Posterior cingulate gyrus (tissue), 11 donors: ENCODE measurements at regions not wholly inside any gene's neighbourhood (a gene's known extent, or its start where the extent isn't known, plus 50 kb on each side); places are given as distances from the start of the nearest gene placed in this dataset.
"Not testable (repeated sequence)": the region's sequence is repeated elsewhere in the genome, so short reads cannot be mapped to it uniquely, and the experiment has no call there.

Source experiments
- DNase-seq, 10 donors: peaks; one replicate each; pipeline versions ENCODE4 v3.0.0 to v3.0.0-alpha.2; 2020 to 2021; ENCODE audit warnings: mixed read lengths in 3 of 10
- intact Hi-C: fragments of 100-400 bp; cut with DNase I; formaldehyde crosslinking; loops from one replicate; pipeline ENCODE4 v1.15.1; 2023

DNA sequence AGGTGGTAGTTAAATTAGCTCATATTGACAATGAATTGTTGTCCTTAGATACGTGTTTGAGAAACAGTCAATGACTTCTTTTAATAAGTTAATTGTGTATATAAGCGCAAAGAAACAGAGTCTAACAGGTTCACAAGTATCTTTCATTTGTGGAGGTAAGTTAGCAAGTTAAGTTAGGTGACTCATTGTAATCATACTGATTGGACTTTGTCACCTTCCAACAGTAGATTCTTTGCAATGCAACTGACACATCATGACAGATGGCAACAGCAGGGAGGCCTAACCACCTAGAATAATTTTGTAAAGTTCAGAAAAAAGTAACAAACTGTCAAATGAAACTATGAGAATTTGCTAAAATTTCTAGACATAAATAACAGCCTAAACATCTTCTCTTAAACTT, 207.6 kb upstream of the PITX2 start:
- DNase-seq: no peak
- intact Hi-C loops: no loop called here

DNA sequence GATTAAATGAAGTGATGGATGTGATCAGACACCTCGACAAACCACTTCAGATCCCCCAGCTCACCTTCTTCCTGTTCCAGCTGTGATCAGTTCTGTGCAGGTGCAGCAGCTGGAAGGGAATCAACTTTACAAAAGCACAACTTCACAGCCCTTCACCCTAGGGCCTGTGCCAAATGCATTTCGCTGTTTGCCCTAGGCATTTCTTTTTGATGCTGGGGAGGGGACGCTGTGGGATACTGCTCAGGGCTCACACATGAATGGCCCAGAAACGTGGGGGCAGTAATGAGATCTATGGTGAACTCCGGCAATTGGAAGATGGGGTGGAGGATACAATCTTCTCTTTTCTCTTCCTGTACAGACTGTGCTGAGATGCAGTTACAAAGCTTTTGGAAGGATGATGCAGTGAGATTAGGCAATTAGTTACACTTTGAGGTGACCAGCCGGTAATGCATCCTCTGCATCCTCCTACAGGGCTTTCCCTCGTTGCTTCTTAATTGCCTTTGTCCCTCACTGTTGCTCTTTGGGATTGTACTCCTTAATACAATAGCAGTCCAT, 215.1 kb upstream of the PITX2 start:
- no peak for DNase-seq
- intact Hi-C loops: no loop called here

DNA sequence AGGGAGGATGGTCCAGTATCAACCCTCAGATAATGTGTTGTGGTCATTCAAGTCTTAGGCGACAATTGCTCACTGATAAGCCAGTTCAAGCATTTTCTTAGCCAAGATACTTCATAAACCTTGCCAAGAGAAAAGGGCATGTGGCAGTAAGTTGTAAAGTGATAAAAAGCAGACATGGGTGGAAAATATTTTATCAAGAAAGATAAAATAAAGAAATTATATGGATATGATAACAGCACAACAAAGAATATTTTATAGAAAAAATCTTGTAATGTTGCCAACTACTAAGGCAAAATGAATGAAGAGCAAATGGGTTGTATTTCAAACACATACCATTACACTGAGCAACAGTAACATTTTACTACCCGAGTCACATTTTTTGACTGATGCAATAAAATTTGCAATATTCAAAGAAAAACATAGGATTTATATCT, 217.4 kb upstream of the PITX2 start:
- DNase-seq: no peak

DNA sequence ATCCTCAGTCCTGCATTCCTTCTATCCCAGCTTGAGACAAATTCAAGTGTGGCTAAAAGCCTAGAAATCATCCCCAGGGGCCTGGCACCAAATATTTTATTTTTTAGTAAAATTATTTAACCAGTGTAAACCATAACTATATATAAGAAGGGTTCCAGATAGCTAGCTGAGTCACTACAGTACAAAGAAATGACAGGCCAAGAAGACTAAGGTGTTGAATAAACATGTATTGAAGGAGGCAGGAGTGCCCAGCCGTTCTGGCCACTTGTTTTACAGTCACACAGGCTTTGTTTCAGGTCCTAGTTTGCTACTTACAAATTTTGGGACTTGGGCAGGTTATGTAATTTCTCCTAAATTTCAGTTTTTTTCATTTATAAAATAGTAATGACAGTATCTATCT, 225.9 kb upstream of the PITX2 start:
- intact Hi-C loops: no loop called here
- DNase-seq: no peak

More for the DNA sequence above, 217.4 kb upstream of the PITX2 start:
- intact Hi-C loops: no loop called here

DNA sequence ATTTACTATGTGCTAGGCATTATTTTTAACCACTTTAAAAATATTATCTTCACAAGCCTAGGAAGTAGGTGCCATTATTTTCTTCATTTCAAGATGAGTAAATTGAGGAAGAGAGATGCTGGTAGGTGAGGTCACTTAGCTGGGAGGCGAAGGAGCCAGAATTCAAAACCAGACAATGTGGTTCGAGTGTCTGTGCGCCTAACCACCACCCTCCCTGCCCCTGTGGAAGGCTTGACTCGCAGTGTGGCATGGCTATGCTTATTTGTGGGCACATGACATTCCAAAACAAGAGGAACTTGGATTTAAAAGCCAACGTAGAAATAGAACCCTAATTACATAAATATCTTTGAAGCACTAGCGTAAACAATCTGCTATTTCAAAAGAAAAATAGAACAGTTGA, 226.6 kb upstream of the PITX2 start:
- intact Hi-C loops: no loop called here
- no peak for DNase-seq

DNA sequence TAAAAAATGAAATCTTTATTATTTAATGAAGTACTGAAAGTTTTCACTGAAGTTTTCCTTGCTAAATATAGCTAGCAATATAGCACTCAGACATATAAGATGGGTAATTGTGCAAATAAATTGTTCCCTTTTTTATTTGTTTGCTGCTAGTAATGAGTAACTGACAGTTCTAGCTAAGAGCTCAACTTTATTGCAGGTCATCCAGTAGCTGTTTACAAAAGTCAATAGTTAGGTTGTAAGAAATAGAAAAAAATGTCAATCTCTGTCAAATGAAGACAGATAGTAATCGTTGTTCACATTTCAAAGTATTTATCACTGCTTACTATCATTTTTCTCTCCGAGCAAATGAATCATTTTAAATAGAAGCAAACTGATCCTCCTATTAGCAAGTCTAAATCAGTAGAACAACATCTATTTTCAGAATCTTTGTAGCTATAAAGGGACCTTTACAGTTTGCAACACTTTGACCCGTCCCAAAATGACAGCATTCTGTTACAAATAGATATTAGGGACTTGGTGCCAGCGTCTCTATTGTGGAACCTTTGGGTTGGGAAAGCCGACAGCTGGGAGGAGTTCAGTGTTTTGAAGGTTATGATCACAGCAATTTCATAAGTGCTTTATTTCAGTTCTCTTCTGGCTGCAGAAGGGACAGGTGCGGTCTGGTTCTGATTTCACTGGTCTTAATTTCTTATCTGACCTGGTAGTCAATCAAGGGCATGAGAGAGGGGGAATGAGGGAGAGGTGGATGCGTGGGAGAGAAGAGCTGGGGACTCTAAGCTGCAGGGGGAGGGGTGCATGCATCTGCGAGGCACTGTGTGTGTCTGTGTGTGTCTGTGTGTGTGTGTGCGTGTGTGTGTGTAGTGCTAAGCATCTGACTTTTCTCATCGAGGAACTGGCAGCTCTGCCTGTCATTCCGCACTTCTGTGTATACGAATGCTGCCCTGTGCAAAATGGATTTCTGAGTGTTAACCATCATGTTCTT, 227.9 kb upstream of the PITX2 start:
- intact Hi-C loops: no loop called here
- DNase-seq: no peak

DNA sequence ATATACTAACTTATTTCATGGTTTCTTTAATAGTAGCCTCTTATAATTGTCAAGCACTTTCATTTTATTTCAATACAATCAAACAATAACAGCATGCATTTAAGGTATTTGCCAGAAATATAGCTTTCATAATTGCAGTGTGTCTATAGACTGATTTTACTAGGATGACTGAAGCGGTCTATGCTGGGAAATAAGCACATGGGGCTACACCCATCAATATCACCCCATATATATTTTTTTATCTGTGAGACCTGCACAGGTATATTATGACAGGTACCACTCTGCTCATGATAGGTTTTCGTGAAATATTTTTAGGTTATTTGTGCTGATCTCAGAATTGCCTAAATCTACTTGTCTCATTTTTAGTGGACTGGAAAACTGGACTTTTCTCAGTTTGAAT, 229.1 kb upstream of the PITX2 start:
- intact Hi-C loops: no loop called here
- DNase-seq: no peak

DNA sequence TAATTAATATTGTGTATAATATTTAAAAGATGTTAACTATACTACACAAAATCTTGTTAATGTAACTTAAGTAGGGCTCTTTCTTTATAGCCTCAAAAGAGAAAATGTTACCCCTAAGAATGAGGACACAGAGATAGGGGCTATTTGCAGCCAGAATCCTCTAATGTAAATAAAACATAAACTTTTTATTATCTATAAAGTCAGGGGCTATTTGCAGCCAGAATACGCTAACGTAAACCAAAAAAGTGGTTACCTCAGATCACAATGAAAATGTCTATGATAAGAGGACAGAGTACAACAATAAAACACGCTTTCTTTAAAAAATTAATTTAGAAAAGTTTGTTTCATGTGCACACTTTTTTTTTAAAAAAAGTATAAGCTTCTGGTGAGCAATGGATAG, 229.9 kb upstream of the PITX2 start:
- DNase-seq: no peak
- intact Hi-C loops: no loop called here

DNA sequence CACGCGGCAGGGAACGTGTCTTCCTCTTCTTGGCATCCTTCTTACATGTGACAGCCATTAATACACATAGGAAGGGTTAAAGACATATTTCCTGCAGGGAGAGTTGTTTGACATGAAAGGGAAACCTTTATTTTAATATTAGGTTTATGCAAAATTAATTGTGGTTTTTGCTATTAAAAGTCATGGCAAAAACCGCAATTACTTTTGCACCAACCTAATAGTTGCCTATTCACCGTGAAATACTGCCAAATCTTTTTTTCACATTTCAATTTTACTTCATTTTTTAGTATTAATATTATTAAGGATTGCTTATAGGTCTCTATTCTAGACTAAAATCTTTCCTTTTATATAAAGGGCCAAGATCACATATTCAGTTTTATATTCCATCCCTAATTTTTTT, 230.4 kb upstream of the PITX2 start:
- intact Hi-C loops: no loop called here
- no peak for DNase-seq

DNA sequence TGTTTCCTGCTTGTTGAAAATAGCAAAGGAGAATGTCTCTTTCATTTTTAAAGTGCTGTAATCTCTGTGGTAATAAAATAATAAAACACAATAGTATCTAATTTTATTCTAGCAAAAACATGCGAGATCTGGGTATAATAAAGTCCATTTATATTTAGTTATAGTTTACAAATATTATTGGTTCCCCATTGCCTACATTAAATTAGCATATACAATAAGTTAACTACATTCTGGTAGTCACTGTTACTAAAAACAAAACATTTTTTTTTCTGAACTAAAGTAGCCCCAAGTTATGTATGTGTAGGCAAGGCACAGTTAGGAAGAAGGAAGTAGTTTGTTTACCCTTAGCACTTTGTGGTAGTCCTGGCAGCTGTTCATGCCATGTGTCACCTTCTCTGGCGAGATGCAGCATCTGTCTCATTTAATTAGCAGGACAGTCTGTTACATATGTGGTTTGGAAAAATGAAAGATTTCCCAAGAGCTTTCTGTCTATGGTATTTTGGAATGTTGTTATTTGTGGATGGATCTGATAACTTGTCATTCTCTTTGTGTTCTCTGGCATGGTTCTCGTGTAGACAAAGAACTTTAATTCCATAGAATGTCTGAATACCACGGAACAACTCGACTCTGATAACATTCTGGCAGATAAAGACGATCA, 231.3 kb upstream of the PITX2 start:
- intact Hi-C loops: no loop called here
- no peak for DNase-seq

DNA sequence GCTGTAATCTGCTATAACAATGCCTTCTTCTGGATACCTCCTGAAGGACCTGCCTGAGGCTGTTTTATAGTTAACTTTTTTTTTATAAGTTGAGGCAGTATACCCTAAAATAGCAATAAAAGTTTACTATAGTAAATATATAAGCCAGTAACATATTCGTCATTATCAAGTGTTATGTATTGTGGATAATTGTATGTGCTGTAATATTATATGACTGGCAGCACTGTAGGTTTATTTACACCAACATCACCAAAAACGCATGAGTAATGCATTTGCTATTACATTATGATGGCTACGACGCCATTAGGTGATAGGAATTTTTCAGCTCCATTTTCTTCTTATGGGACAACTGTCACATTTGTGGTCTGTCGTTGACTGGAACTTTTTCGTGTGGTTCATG, 237.2 kb upstream of the PITX2 start:
- no peak for DNase-seq
- intact Hi-C loops: no loop called here

DNA sequence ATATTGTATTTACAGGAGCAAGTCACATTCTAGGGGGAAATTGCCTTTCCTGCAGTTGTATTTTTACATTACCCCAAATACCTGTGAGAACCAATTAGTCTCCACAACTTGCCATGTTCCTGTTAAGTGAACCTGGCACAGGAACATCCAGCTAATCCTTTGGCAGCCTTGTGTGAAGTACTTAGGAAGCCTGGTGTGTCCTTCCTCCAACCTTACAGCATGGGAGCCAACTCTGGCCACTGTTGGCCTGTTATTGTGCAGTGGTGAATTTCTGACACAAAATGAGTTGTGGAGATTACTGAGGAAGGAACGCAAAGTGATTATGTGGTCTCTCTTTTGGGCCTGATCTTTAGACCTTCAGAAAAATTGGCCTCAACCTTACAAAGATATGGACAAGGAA, 238.0 kb upstream of the PITX2 start:
- DNase-seq: no peak
- intact Hi-C loops: no loop called here

DNA sequence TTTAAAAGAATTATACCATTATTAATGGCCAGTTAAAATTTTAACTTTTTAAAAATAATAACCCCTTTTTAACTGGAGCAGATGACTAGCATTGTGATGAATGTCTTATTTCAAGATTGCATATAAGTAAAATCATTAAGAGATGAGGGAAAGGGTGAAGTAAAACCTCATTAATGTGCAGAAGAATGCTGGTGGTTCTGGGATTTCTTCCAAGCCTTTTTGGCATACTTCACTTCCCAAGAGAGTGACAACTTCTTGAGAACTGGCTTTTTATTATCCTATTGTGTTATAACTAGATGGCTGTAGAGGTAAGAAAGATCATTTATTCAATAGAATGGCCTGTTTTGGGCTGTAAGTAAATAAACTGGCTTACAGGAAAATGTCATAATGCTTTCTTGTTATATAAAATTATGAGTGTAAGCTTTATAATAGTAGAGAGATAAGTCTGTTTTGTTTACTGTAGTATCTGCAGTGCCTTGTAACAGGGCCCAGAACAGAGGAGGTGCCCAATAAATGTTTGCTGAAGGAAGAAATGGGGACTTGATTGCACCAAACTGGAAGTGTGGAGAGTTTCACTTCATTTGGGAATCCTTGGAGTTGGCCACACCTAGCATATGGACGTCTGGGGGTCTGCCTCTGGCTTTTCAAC, 242.9 kb upstream of the PITX2 start:
- DNase-seq: no peak
- intact Hi-C loops: no loop called here

DNA sequence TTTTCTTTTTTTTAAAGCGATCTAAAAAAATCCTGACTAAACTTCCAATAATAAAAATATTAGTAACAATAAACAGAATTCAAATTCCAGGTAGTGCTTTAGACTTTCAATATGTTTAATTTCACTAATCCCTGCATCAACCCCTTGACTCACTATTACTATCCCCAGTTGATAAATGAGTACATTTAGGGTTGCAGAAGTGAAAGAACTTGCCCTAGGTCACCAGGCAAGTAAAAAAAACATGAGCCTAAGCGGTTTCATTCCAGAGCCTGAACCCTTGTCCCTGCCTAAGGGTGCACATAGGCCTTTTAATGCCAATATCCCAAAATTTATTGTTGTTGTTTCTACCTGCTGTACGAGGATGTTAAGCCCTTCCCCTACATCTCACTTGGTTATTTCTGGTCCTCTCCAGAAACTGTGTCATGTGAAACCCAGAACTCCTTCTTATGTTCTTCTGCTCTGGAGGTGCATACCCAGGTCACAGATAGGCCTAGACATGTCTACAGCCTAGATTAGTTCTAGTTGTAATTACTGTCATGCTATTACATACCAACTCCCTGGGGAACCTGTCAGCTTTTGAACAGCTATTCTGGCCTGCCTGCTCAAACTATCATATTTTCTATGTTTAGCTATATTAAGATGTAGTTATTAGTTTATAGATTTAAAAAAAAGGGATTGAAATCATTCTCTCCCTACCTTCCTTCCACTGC, 244.5 kb upstream of the PITX2 start:
- DNase-seq: no peak
- intact Hi-C loops: no loop called here

DNA sequence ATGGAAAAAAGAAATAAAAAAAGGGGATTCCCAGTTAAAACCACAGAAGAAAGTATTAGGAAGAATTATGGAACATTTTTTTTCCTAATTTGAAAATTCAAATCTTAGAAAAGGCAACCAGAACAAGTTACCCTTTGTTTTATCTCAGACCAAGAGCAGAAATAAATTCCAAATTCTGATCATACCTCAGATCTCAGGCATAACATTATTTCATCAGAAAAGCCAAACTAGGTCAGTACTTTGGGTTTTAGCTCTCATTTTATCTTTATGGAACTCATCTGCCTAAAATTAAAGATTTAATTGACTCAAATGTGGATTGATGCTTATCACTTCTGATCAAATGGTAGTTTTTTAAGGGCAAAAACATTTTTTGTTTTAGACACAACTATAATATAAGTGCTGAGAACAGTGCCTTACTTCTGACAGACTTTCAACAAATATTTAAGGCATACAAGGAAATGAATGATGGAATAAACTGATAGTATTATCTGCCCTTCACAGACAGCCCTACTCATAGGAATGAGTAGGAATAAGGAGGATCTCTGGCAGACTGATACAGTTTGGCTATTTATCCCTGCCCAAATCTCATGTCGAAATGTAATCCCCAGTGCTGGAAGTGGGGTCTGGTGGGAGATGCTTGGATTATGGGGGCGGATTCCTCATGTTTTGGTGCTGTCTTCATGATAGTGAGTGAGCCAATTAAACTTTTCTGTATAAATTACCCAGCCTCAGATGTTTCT, 245.3 kb upstream of the PITX2 start:
- intact Hi-C loops: no loop called here
- no peak for DNase-seq

DNA sequence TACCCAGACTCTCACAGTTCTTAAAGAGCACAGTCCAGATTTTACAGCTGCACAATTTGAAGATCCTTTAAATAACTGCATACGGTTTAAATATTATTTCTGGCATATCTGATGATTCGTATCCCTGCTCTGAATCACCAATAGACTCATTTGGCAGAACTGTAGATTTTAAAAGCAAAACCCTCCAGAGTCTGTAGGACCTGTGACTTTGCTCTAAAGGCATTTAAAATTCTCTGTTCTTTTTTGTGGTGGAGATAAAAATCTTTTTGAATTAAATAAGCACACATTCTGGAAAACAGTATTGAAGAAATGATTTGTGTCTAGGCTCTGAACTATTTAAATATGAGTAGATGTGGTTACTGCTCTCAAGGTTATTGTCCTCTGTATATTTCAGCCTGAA, 246.2 kb upstream of the PITX2 start:
- intact Hi-C loops: no loop called here
- DNase-seq: no peak

DNA sequence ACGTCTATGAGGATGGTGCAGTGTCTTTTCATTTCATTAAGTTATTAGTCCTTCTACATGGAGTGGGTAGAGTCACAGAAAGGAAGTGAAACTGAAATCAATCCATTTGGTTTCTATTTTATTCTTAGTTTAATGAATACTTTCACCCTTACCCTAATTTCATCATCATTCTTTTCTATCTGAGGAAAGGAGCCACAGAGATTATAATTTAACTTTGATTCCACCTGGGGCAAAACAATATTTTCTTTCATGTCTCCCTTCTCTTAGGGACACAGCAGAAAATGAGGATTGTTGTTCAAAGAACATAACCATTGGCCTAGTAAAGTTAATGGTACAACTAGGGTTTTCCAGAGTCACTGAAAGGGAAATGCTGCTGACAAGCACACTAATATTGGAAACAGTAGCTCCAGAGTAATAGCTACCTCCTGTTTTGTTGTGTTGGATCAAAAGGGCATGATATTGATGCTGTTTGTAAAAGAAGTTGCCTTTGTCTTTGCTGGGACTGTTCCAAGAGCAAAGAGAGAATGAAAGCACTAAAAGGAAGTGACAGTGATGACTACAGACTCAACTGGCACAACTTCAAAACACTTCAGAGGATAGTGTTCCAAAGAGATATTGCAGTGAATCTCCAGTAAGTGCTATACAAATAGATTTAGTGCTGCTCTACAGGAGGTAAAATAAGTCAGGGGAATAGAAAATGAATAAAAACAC, 247.1 kb upstream of the PITX2 start:
- intact Hi-C loops: no loop called here
- DNase-seq: no peak

DNA sequence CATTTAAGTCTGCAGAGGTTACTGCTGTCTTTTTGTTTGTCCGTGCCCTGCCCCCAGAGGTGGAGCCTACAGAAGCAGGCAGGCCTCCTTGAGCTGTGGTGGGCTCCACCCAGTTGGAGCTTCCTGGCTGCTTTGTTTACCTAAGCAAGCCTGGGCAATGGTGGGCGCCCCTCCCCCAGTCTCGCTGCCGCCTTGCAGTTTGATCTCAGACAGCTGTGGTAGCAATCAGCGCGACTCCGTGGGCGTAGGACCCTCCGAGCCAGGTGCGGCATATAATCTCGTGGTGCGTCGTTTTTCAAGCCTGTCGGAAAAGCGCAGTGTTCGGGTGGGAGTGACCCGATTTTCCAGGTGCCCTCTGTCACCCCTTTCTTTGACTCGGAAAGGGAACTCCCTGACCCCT, 253.3 kb upstream of the PITX2 start:
- intact Hi-C loops: not testable (repeated sequence)
- DNase-seq: peak in 1 of 10 donors; percentile 38

DNA sequence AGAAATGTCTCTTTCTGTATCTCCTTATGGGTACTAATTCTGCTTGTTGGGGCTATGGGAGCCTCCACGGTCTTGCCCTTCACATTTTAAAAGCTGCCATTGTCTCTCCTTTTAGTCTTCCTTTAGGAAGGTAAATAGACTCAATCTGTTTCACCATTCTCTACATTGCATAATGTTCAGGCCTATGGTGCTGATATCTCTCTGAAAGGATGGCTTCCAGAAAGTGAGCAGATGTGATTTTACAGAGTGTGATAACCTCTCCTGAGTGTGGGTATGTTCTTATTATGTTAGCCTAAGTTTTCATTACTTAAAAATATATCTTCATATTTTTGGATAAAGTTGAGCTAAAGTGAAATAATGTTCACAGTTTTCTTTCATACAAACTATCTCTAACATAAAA, 254.0 kb upstream of the PITX2 start:
- intact Hi-C loops: no loop called here
- no peak for DNase-seq
